ENCODE measurements at regions not wholly inside any gene's neighbourhood (a gene's known extent, or its start where the extent isn't known, plus 50 kb on each side); places are given as distances from the start of the nearest gene placed in this dataset.

DNA sequence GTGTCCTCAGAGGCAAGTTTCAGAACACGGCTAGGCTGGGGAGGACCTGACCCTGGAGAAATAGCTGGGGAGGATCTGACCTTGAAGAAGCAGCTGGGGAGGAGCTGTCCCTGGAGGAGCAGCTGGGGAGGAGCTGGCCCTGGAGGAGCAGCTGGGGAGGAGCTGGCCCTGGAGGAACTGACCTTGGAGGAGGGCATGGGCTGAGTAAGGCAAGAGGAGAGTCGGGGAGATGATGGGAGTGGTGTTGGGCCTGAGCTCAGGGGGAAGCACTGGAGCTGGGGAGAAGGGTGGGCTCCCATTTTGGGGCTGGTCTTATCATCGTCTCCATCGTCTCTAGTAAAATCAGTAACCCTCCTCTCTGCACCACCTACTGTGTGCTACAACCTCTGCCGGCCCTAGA lies 179.8 kb upstream of the SHH start:
- no peak for ATAC-seq
- no peak for DNase-seq
- TF ChIP-seq POLR2A (IDR thresholded peaks at IDR 0.05): no peak
- TF ChIP-seq, protein P1, sequence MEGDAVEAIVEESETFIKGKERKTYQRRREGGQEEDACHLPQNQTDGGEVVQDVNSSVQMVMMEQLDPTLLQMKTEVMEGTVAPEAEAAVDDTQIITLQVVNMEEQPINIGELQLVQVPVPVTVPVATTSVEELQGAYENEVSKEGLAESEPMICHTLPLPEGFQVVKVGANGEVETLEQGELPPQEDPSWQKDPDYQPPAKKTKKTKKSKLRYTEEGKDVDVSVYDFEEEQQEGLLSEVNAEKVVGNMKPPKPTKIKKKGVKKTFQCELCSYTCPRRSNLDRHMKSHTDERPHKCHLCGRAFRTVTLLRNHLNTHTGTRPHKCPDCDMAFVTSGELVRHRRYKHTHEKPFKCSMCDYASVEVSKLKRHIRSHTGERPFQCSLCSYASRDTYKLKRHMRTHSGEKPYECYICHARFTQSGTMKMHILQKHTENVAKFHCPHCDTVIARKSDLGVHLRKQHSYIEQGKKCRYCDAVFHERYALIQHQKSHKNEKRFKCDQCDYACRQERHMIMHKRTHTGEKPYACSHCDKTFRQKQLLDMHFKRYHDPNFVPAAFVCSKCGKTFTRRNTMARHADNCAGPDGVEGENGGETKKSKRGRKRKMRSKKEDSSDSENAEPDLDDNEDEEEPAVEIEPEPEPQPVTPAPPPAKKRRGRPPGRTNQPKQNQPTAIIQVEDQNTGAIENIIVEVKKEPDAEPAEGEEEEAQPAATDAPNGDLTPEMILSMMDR (IDR thresholded peaks at IDR 0.05 in 4 of 5, conservative IDR thresholded peaks at IDR 0.05 in 1 of 5): no peak
- no peak overlapping the region for H3K27ac ChIP-seq
- no peaks in the 10 kb centered on the region for H3K36me3 ChIP-seq
- no peak overlapping the region for H3K4me3 ChIP-seq
- no peaks in the 10 kb centered on the region for H3K27me3 ChIP-seq
- in situ Hi-C loops (cut with MboI; ENCODE audit: low sequenced_read_pairs in 4 of 4) (no loop called here), intact Hi-C loops (cut with DNase I; ENCODE audit: low total_unique reads) (no loop called here)
- H3K9me3 ChIP-seq: no peaks in the 10 kb centered on the region
- no peaks in the 10 kb centered on the region for H3K4me1 ChIP-seq

GRCh38 chr7:155991470-155991869 lies 179.2 kb upstream of the SHH start:
- H3K27ac ChIP-seq: no peak overlapping the region
- ATAC-seq (no peak), DNase-seq (no peak)
- in situ Hi-C loops (cut with MboI; ENCODE audit: low sequenced_read_pairs in 4 of 4) (no loop called here), intact Hi-C loops (cut with DNase I; ENCODE audit: low total_unique reads) (no loop called here)
- no peaks in the 10 kb centered on the region for H3K36me3 ChIP-seq
- TF ChIP-seq, protein P1 (IDR thresholded peaks at IDR 0.05 in 4 of 5, conservative IDR thresholded peaks at IDR 0.05 in 1 of 5): no peak
- TF ChIP-seq POLR2A (IDR thresholded peaks at IDR 0.05): no peak
- H3K4me1 ChIP-seq: no peaks in the 10 kb centered on the region
- no peaks in the 10 kb centered on the region for H3K27me3 ChIP-seq
- H3K9me3 ChIP-seq: no peaks in the 10 kb centered on the region
- H3K4me3 ChIP-seq: no peak overlapping the region

GRCh38 chr7:155988416-155988815 lies 176.2 kb upstream of the SHH start:
- Histone ChIP-seq H3K36me3 (no peaks in the 10 kb centered on the region), H3K9me3 (no peaks in the 10 kb centered on the region), H3K27me3 (no peaks in the 10 kb centered on the region), H3K27ac (no peak overlapping the region), H3K4me3 (no peak overlapping the region), H3K4me1 (no peaks in the 10 kb centered on the region)
- ATAC-seq (no peak), DNase-seq (no peak)
- no peak for TF ChIP-seq POLR2A (IDR thresholded peaks at IDR 0.05)
- TF ChIP-seq, protein P1 (IDR thresholded peaks at IDR 0.05 in 4 of 5, conservative IDR thresholded peaks at IDR 0.05 in 1 of 5): no peak
- in situ Hi-C loops (cut with MboI; ENCODE audit: low sequenced_read_pairs in 4 of 4) (no loop called here), intact Hi-C loops (cut with DNase I; ENCODE audit: low total_unique reads) (no loop called here)

GRCh38 chr7:155987681-155988235 lies 175.5 kb upstream of the SHH start:
- Histone ChIP-seq H3K36me3 (no peaks in the 10 kb centered on the region), H3K27me3 (no peaks in the 10 kb centered on the region), H3K4me1 (no peaks in the 10 kb centered on the region), H3K9me3 (no peaks in the 10 kb centered on the region), H3K4me3 (no peak overlapping the region), H3K27ac (no peak overlapping the region)
- ATAC-seq (no peak), DNase-seq (no peak)
- intact Hi-C loops (cut with DNase I; ENCODE audit: low total_unique reads) (no loop called here), in situ Hi-C loops (cut with MboI; ENCODE audit: low sequenced_read_pairs in 4 of 4) (no loop called here)
- TF ChIP-seq POLR2A (IDR thresholded peaks at IDR 0.05): no peak
- TF ChIP-seq, protein P1 (IDR thresholded peaks at IDR 0.05 in 4 of 5, conservative IDR thresholded peaks at IDR 0.05 in 1 of 5): no peak

Data from gastrocnemius medialis (tissue), 4 donors.